HuH-7.5 (cell line): ENCODE measurements at regions not wholly inside any gene's neighbourhood (a gene's known extent, or its start where the extent isn't known, plus 50 kb on each side); places are given as distances from the start of the nearest gene placed in this dataset.

Source experiments
- DNase-seq: peaks from one replicate; pipeline ENCODE4 v3.0.0; 2011; ENCODE audit warnings: low spot score

DNA sequence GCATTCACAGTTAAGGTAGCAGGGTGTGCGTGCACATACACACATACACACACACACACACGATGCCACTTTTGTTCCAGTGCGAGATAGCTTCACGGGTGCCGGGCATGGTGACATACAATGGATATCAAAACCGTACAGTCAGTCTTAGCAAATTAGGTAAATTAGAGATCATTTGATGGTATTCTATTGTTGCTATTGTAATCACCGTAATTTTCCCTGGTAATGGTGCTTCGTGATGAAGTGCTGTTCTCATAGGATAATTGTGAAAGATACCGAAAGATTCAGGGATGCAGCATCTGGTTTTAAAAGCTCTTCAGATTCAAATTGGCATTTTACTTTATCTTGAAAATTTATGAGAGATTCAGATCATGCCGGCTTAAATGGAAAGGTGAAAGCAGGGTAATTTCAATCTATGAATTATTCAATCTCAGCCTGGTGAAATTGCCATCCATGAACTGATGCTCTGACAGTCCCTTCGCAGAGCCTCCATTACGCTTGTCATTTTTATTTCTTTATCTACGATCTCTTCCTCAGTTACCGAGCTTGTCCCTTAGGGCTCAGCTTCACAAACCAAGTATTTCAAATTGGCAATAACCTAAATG is 71.3 kb upstream of the SOX4 start:
- DNase-seq: no peak

- no peak for DNase-seq
These were observed 70.6 kb upstream of the SOX4 start for GRCh38 chr6:21522797-21523456.

GRCh38 chr6:21523652-21524051 is 69.9 kb upstream of the SOX4 start:
- no peak for DNase-seq

GRCh38 chr6:21524201-21524600 is 69.3 kb upstream of the SOX4 start:
- no peak for DNase-seq

DNA sequence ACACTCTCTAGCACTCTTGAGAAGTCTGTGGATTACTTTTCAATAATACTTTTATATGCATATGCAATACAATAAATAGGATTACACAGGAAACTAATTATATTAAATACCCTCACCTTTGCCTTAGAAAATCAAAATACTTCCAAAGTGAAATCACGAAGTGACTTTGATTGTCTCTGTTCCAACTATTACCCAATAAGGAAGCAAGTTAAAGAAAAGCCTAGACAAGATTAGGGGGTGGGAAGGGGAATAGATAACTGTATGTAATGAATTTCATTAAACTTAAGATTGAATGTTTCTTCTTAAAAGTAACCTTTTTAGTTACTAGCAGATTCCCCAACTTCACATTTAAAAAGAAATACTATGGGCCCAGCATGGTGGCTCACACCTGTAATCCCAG is 66.6 kb upstream of the SOX4 start:
- DNase-seq: no peak

- no peak for DNase-seq
These were observed 65.8 kb upstream of the SOX4 start for GRCh38 chr6:21527731-21528130.

GRCh38 chr6:21529431-21529830 is 64.1 kb upstream of the SOX4 start:
- DNase-seq: no peak

GRCh38 chr6:21531393-21531792 is 62.2 kb upstream of the SOX4 start:
- DNase-seq: no peak

GRCh38 chr6:21533678-21534077 is 59.9 kb upstream of the SOX4 start:
- no peak for DNase-seq

DNA sequence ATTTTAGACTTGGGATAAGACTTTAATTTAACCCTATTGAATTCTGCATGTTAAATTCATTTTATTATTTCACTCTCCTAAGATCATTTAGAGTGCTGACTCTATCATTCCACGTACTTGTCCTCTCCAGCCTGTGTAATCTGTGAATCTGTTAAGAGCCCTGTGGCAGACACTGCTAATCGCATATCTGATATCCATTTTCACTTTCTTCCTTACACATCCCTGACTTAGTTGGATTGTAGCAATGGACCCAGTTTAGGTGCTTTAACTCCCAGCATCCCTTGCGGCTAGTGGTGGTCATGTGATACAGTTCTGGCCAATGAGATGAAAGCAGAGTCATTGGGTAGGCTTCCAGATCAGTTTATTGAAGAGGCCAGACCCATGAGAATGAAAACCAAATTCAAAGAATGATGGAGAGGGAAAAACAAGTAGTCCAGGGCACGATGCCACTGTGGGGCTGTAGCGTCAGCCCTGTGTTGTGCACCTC is 57.2 kb upstream of the SOX4 start:
- DNase-seq: no peak

DNA sequence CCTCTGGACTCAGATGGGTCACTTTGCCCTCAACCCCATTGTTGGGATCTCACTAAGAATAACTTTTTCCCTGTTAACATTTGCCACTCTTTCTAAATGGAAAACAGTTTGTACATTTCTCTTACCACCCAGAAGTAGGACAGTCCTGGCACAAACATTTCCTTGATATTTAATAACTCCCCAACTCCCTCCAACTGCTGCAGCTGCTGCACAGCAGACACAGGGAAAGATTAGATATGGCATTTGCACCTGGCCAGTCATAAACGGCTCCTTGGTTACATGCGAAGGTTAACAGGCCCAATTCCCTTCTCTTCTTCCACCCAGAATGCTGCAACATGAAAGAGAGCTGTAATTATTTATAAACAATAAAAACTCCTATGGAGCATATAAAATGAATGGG is 55.9 kb upstream of the SOX4 start:
- no peak for DNase-seq

GRCh38 chr6:21538186-21538798 is 55.3 kb upstream of the SOX4 start:
- no peak for DNase-seq

- peak; percentile 19 for DNase-seq
These were observed 53.9 kb upstream of the SOX4 start for GRCh38 chr6:21539621-21540100.
